H1 (cell line): ENCODE measurements at regions not wholly inside any gene's neighbourhood (a gene's known extent, or its start where the extent isn't known, plus 50 kb on each side); places are given as distances from the start of the nearest gene placed in this dataset.

Experiments
- CTCF ChIA-PET: fragments of 300-600 bp; sonication (Branson Sonifier 250); formaldehyde crosslinking; loops from one replicate; lab custom pipeline; 2021; ENCODE audit not compliant: partially characterized antibody; lab: Charles Lee
- POLR2A ChIA-PET: fragments of 300-600 bp; sonication (Branson Sonifier 250); formaldehyde crosslinking; loops from one replicate; lab custom pipeline; 2021; ENCODE audit warnings: inconsistent platforms; ENCODE audit not compliant: partially characterized antibody; lab: Charles Lee
- DNase-seq, 2 experiments: peaks; one replicate each; pipeline versions ENCODE4 v3.0.0 to v3.0.0-alpha.2; 2010 to 2022; ENCODE audit warnings: low spot score in 2 of 2, low read depth in 1 of 2, mixed read lengths in 1 of 2
- FAIRE-seq: peaks from 2 replicates; lab custom pipeline; 2011; peaks lifted over from hg19 to GRCh38; lab: Jason Lieb, UNC
- H2AFZ ChIP-seq: 2 replicates; pipeline ENCODE4 v1.8.1; 2012; ENCODE audit warnings: low read length, inconsistent platforms
- H2AK5ac ChIP-seq: 2 replicates; pipeline ENCODE4 v1.6.1; 2013; ENCODE audit warnings: low read depth, low read length
- H2BK120ac ChIP-seq: replicated peaks from 2 replicates; pipeline ENCODE3; 2013; ENCODE audit warnings: low read depth, low read length, inconsistent platforms
- H2BK12ac ChIP-seq: 2 replicates; pipeline ENCODE4 v1.6.1; 2013; ENCODE audit warnings: low read depth, low read length
- H2BK15ac ChIP-seq: 2 replicates; pipeline ENCODE4 v1.6.1; 2013; ENCODE audit warnings: low read length
- H2BK20ac ChIP-seq: 2 replicates; pipeline ENCODE4 v1.6.1; 2013; ENCODE audit warnings: low read length
- H2BK5ac ChIP-seq: 2 replicates; pipeline ENCODE4 v1.6.1; 2013; ENCODE audit warnings: low read depth, low read length
- H3K14ac ChIP-seq: 2 replicates; pipeline ENCODE4 v1.6.1; 2013; ENCODE audit warnings: inconsistent platforms; ENCODE audit not compliant: insufficient read length
- H3K18ac ChIP-seq: 2 replicates; pipeline ENCODE4 v1.6.1; 2013; ENCODE audit warnings: low read length; ENCODE audit errors: extremely low read depth
- H3K23ac ChIP-seq: 2 replicates; pipeline ENCODE4 v1.6.1; 2013; ENCODE audit warnings: inconsistent platforms; ENCODE audit not compliant: insufficient read length
- H3K23me2 ChIP-seq: 2 replicates; pipeline ENCODE4 v1.6.1; 2013; ENCODE audit warnings: low read depth, low read length
- H3K27ac ChIP-seq: 2 replicates; pipeline ENCODE4 v1.6.1; 2011; ENCODE audit warnings: low read depth, low read length, inconsistent platforms
- H3K27me3 ChIP-seq, 4 experiments: replicated peaks in 1 of 4; 1 replicate in 1 of 4; 2 replicates in 3 of 4; pipeline versions ENCODE4 v1.6.1 to v1.8.1; 2011 to 2013; ENCODE audit warnings: low read length in 3 of 4, mild to moderate bottlenecking in 3 of 4, inconsistent platforms in 2 of 4, mixed read lengths in 2 of 4, moderate library complexity in 1 of 4; ENCODE audit not compliant: control insufficient read depth in 3 of 4, insufficient read depth in 3 of 4; ENCODE audit errors: extremely low read depth in 1 of 4
- H3K36me3 ChIP-seq, 4 experiments: 2 replicates each; pipeline versions ENCODE4 v1.6.1 to v1.8.1; 2011 to 2013; ENCODE audit warnings: mild to moderate bottlenecking in 4 of 4, low read length in 3 of 4, moderate library complexity in 2 of 4, control low read depth in 1 of 4, inconsistent platforms in 1 of 4; ENCODE audit not compliant: insufficient read depth in 4 of 4, control insufficient read depth in 2 of 4
- H3K4ac ChIP-seq: replicated peaks from 2 replicates; pipeline ENCODE3; 2013; ENCODE audit warnings: low read length, low read depth, mixed read lengths, inconsistent platforms; ENCODE audit not compliant: insufficient read length
- H3K4me1 ChIP-seq, 4 experiments: replicated peaks in 1 of 4; 1 replicate in 1 of 4; 2 replicates in 3 of 4; pipeline versions ENCODE4 v1.6.1 to v1.8.1; 2011 to 2013; ENCODE audit warnings: low read length in 3 of 4, inconsistent platforms in 2 of 4, mixed read lengths in 1 of 4; ENCODE audit not compliant: insufficient read depth in 4 of 4, control insufficient read depth in 3 of 4
- H3K4me2 ChIP-seq, 2 experiments: 2 replicates each; pipeline versions ENCODE4 v1.6.1 to v1.8.1; 2011 to 2013; ENCODE audit warnings: low read depth in 2 of 2, low read length in 2 of 2, control low read depth in 1 of 2, inconsistent platforms in 1 of 2, mild to moderate bottlenecking in 1 of 2; ENCODE audit not compliant: insufficient read depth in 1 of 2
- H3K4me3 ChIP-seq, 4 experiments: fragments of 200-600, 300-600 bp in 1 of 4; sonication (generic), shearing (Covaris generic), sonication (Bioruptor Twin) in 1 of 4; 2 replicates each; pipeline versions ENCODE4 v1.5.1 to v1.8.1; 2011 to 2016; ENCODE audit warnings: low read length in 4 of 4, low read depth in 3 of 4, control low read depth in 2 of 4, inconsistent platforms in 2 of 4, mild to moderate bottlenecking in 2 of 4, mixed read lengths in 1 of 4, moderate library complexity in 1 of 4; ENCODE audit not compliant: insufficient read depth in 2 of 4; ENCODE audit errors: extremely low read depth in 1 of 4
- H3K56ac ChIP-seq: replicated peaks from 2 replicates; pipeline ENCODE3; 2013; ENCODE audit warnings: low read depth, mild to moderate bottlenecking, mixed read lengths, low read length, inconsistent platforms; ENCODE audit not compliant: insufficient read length
- H3K79me1 ChIP-seq: 2 replicates; pipeline ENCODE4 v1.6.1; 2013; ENCODE audit warnings: low read depth, low read length, control low read depth
- H3K79me2 ChIP-seq, 2 experiments: 2 replicates each; pipeline versions ENCODE4 v1.6.1 to v1.8.1; 2012 to 2013; ENCODE audit warnings: low read length in 2 of 2, mild to moderate bottlenecking in 2 of 2, inconsistent platforms in 1 of 2; ENCODE audit not compliant: insufficient read depth in 2 of 2, control insufficient read depth in 1 of 2
- H3K9ac ChIP-seq, 4 experiments: replicated peaks in 1 of 4; 1 replicate in 1 of 4; 2 replicates in 3 of 4; pipeline versions ENCODE4 v1.6.1 to v1.8.1; 2011 to 2013; ENCODE audit warnings: low read depth in 3 of 4, low read length in 3 of 4, control low read depth in 2 of 4, mild to moderate bottlenecking in 2 of 4, moderate library complexity in 2 of 4, inconsistent platforms in 1 of 4; ENCODE audit errors: extremely low read depth in 1 of 4
- H3K9me3 ChIP-seq, 2 experiments: 2 replicates each; pipeline versions ENCODE4 v1.6.1 to v1.8.1; 2012 to 2013; ENCODE audit warnings: mild to moderate bottlenecking in 2 of 2, moderate library complexity in 2 of 2, control low read depth in 1 of 2, inconsistent platforms in 1 of 2, low read depth in 1 of 2, low read length in 1 of 2, mixed read lengths in 1 of 2; ENCODE audit not compliant: insufficient read depth in 2 of 2
- H4K20me1 ChIP-seq, 2 experiments: replicated peaks in 1 of 2; 2 replicates each; pipeline versions ENCODE3 to v1.8.1; 2011 to 2013; ENCODE audit warnings: inconsistent platforms in 2 of 2, low read length in 2 of 2, mild to moderate bottlenecking in 1 of 2; ENCODE audit not compliant: insufficient read depth in 2 of 2, control insufficient read depth in 1 of 2
- H4K5ac ChIP-seq: 2 replicates; pipeline ENCODE4 v1.6.1; 2013; ENCODE audit warnings: low read length, low read depth, mixed read lengths, inconsistent platforms; ENCODE audit not compliant: insufficient read length
- H4K8ac ChIP-seq: 2 replicates; pipeline ENCODE4 v1.8.0; 2013; ENCODE audit warnings: mild to moderate bottlenecking, moderate library complexity, low read length, inconsistent platforms; ENCODE audit not compliant: insufficient read depth; ENCODE audit errors: extremely low read depth
- H4K91ac ChIP-seq: replicated peaks from 2 replicates; pipeline ENCODE3; 2013; ENCODE audit warnings: low read length, mixed read lengths, inconsistent platforms; ENCODE audit not compliant: insufficient read length
- ASH2L ChIP-seq: fragments of 200-600, 300-600 bp; sonication (generic); IDR thresholded peaks from one replicate; pipeline ENCODE4 v1.7.1; 2017; ENCODE audit warnings: low read length
- CHD1 ChIP-seq: IDR thresholded peaks from 2 replicates; pipeline ENCODE4 v1.6.1; 2012; ENCODE audit warnings: low read depth, low read length, improper control_type of control experiment
- CTCF ChIP-seq, 3 experiments: IDR thresholded peaks; 1 replicate in 2 of 3; 2 replicates in 1 of 3; pipeline versions ENCODE4 v1.5.1 to v1.6.1; 2011; ENCODE audit warnings: low read length in 3 of 3, mild to moderate bottlenecking in 3 of 3, inconsistent platforms in 2 of 3, low read depth in 1 of 3, moderate library complexity in 1 of 3; ENCODE audit not compliant: insufficient read depth in 1 of 3; ENCODE audit errors: control extremely low read depth in 1 of 3
- FOSL1 ChIP-seq: IDR thresholded peaks from 2 replicates; pipeline ENCODE4 v1.6.1; 2011; ENCODE audit warnings: mild to moderate bottlenecking, low read depth, low read length, moderate library complexity; ENCODE audit not compliant: insufficient read depth
- MAFK ChIP-seq: IDR thresholded peaks from 2 replicates; pipeline ENCODE4 v1.6.1; 2012; ENCODE audit warnings: low read depth, mild to moderate bottlenecking, improper control_type of control experiment, low read length
- RAD21 ChIP-seq, 2 experiments: IDR thresholded peaks in 1 of 2; conservative IDR thresholded peaks in 1 of 2; 2 replicates each; pipeline ENCODE4 v1.6.1; 2011; ENCODE audit warnings: low read depth in 2 of 2, low read length in 2 of 2, improper control_type of control experiment in 1 of 2, inconsistent platforms in 1 of 2, mild to moderate bottlenecking in 1 of 2, moderate library complexity in 1 of 2
- RXRA ChIP-seq: IDR thresholded peaks from 2 replicates; pipeline ENCODE4 v1.6.1; 2011; ENCODE audit warnings: low read depth, mild to moderate bottlenecking, low read length, moderate library complexity; ENCODE audit not compliant: insufficient read depth
- SP1 ChIP-seq: IDR thresholded peaks from 2 replicates; pipeline ENCODE4 v1.6.1; 2011; ENCODE audit warnings: low read depth, low read length
- SP2 ChIP-seq: IDR thresholded peaks from 2 replicates; pipeline ENCODE4 v1.6.1; 2012; ENCODE audit warnings: mild to moderate bottlenecking, low read length, inconsistent platforms
- TAF7 ChIP-seq: optimal IDR thresholded peaks from 2 replicates; pipeline ENCODE3; 2011; ENCODE audit warnings: low read depth, mild to moderate bottlenecking, inconsistent platforms, low read length, moderate library complexity, borderline replicate concordance
- TCF12 ChIP-seq: IDR thresholded peaks from 2 replicates; pipeline ENCODE4 v1.6.1; 2011; ENCODE audit warnings: low read depth, mild to moderate bottlenecking, low read length
- TEAD4 ChIP-seq: IDR thresholded peaks from 2 replicates; pipeline ENCODE4 v1.6.1; 2012; ENCODE audit warnings: low read depth, low read length, inconsistent platforms, mixed read lengths
- YY1 ChIP-seq: IDR thresholded peaks from 2 replicates; pipeline ENCODE4 v1.6.1; 2011; ENCODE audit warnings: low read depth, mild to moderate bottlenecking, low read length
- WGBS, 2 experiments: shearing (Covaris generic) in 1 of 2; methylation state at CpG; one replicate each; pipeline versions ENCODE4 v1.1.6 to v1.1.7; 2013 to 2015; ENCODE audit warnings: low lambda C conversion rate in 2 of 2, mixed read lengths in 2 of 2, inconsistent platforms in 1 of 2, low coverage in 1 of 2, missing lambda C conversion rate in 1 of 2; ENCODE audit not compliant: insufficient replicate concordance in 2 of 2, insufficient coverage in 1 of 2, insufficient read length in 1 of 2; ENCODE audit errors: extremely low coverage in 1 of 2, missing lambda C conversion rate in 1 of 2; 5-methylcytosine and 5-hydroxymethylcytosine counted together

GRCh38 chr4:152246659-152247058, 289.2 kb downstream of the FBXW7 start:
- FAIRE-seq, result no peak
- H4K20me1 ChIP-seq, result no peaks in the 10 kb centered on the region
- TF ChIP-seq FOSL1 (no peak), RXRA (no peak), ASH2L (no peak), MAFK (no peak), TAF7 (no peak), SP2 (no peak), SP1 (no peak), CTCF (IDR thresholded peaks at IDR 0.05; ENCODE audit: control extremely low read depth in 1 of 3, insufficient read depth in 1 of 3, low read depth in 1 of 3, low read length in 3 of 3) (no peak), RAD21 (IDR thresholded peaks at IDR 0.05 in 1 of 2, conservative IDR thresholded peaks at IDR 0.05 in 1 of 2; ENCODE audit: low read depth in 2 of 2, low read length in 2 of 2) (no peak), TCF12 (no peak), TEAD4 (no peak), CHD1 (no peak), YY1 (no peak)

More at GRCh38 chr4:152246659-152247058, 289.2 kb downstream of the FBXW7 start:
- Histone ChIP-seq H2BK120ac (no peak overlapping the region), H3K23ac (no peak overlapping the region), H4K91ac (no peak overlapping the region), H3K36me3 (no peaks in the 10 kb centered on the region), H3K4me2 (no peak overlapping the region), H3K4ac (no peak overlapping the region), H3K27me3 (no peaks in the 10 kb centered on the region), H2BK20ac (no peak overlapping the region), H3K56ac (no peak overlapping the region), H2AFZ (no peak overlapping the region; the same call in 1 of the 2 replicates), H3K79me1 (no peaks in the 10 kb centered on the region), H3K79me2 (no peaks in the 10 kb centered on the region), H3K27ac (no peak overlapping the region), H3K4me3 (no peak overlapping the region), H2AK5ac (no peak overlapping the region), H2BK5ac (no peak overlapping the region), H3K9me3 (no peaks in the 10 kb centered on the region), H3K9ac (no peak overlapping the region), H2BK12ac (no peak overlapping the region), H3K23me2 (no peaks in the 10 kb centered on the region), H4K5ac (no peak overlapping the region), H2BK15ac (no peak overlapping the region), H3K14ac (no peak overlapping the region), H4K8ac (no peak overlapping the region), H3K18ac (no peak overlapping the region), H3K4me1 (no peaks in the 10 kb centered on the region)
- DNase-seq, result no peak
- WGBS, 2 experiments, result 94% methylated on average over 13 of the region's 13 CpGs; no CpG with 5 or more reads in 1 of the 2 experiments
- ChIA-PET CTCF (interaction anchor here (0.6 to 1.1 kb wide), 2 partner anchors 10 to 602 kb away, joined by 3 to 7 read pairs; no protein-coding TSS in a partner anchor), POLR2A (no interaction called here)
